ENCODE measurements at regions not wholly inside any gene's neighbourhood (a gene's known extent, or its start where the extent isn't known, plus 50 kb on each side); places are given as distances from the start of the nearest gene placed in this dataset.

DNA sequence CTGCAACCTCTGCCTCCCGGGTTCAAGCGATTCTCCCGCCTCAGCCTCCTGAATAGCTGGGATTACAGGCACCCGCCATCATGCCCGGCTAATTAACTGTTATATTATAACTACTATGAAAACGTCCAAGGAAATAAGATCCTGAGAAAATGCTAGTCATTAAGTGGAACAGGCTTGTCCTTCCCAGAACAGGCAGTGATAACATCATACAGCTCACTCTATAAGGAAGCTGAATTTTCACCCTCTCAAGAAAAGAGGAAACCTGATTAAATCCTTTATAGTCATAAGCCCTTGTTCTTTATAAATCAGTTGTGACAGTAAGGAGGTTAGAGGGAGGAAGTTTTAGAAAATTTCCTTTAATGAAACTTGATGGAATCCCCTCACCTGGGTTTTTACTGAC, 163.9 kb upstream of the CLINT1 start:
- Histone ChIP-seq H3K9me3 (ENCODE audit: control insufficient read depth in 1 of 2, insufficient read depth in 1 of 2, low read length in 2 of 2) (no peaks in the 10 kb centered on the region), H3K4me1 (ENCODE audit: insufficient read depth, low read length) (no peaks in the 10 kb centered on the region), H3K4me3 (ENCODE audit: low read length) (no peak overlapping the region), H3K27ac (ENCODE audit: low read depth in 1 of 2, low read length in 2 of 2) (no peak overlapping the region), H3K27me3 (ENCODE audit: control insufficient read depth in 1 of 2, insufficient read depth in 2 of 2, low read length in 2 of 2) (peaks cover 0 to 3% of the 10 kb centered on the region in 2 experiments), H3K36me3 (ENCODE audit: insufficient read depth, low read length) (no peaks in the 10 kb centered on the region)
- POLR2A ChIA-PET: no interaction called here
- Mint-ChIP-seq H3K27ac (no peak overlapping the region), H3K4me1 (ENCODE audit: low read depth) (no peaks in the 10 kb centered on the region), H3K4me3 (no peak overlapping the region), H3K36me3 (ENCODE audit: low read depth) (no peaks in the 10 kb centered on the region), H3K27me3 (peaks cover 16% of the 10 kb centered on the region), H3K9me3 (no peaks in the 10 kb centered on the region)
- ATAC-seq (ENCODE audit: poor library complexity): no peak
- CTCF ChIA-PET: no interaction called here
- intact Hi-C loops (cut with DNase I, micrococcal nuclease): no loop called here
- no peak for TF ChIP-seq CTCF (IDR thresholded peaks at IDR 0.05)
- no peak for DNase-seq

DNA sequence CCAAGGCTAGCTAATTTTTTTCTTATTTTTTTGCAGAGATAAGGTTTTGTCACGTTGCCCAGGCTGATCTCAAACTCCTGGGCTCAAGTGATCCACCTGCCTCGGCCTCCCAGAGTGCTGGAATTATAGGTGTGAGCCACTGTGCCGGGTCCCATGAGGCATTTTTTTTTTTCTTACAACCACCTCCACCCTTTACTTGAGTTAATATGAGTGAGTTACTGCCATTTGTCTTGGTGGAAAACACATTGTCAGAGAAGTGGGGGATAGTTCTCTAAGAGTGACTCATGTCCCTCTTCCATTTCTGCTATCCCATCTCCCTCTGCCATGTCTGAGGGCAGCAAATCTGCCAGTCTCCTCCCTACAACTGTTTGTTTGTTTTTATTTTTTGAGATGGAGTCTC, 163.4 kb upstream of the CLINT1 start:
- Mint-ChIP-seq H3K36me3 (ENCODE audit: low read depth) (no peaks in the 10 kb centered on the region), H3K9me3 (no peaks in the 10 kb centered on the region), H3K27me3 (peaks cover 16% of the 10 kb centered on the region), H3K4me1 (ENCODE audit: low read depth) (no peaks in the 10 kb centered on the region), H3K4me3 (no peak overlapping the region), H3K27ac (no peak overlapping the region)
- no peaks in the 10 kb centered on the region for H3K9me3 ChIP-seq (ENCODE audit: control insufficient read depth in 1 of 2, insufficient read depth in 1 of 2, low read length in 2 of 2)
- no peak for ATAC-seq (ENCODE audit: poor library complexity)
- no peak for DNase-seq
- H3K4me3 ChIP-seq (ENCODE audit: low read length): no peak overlapping the region
- POLR2A ChIA-PET: no interaction called here
- H3K27ac ChIP-seq (ENCODE audit: low read depth in 1 of 2, low read length in 2 of 2): no peak overlapping the region
- no peak for TF ChIP-seq CTCF (IDR thresholded peaks at IDR 0.05)
- no peaks in the 10 kb centered on the region for H3K36me3 ChIP-seq (ENCODE audit: insufficient read depth, low read length)
- H3K27me3 ChIP-seq (ENCODE audit: control insufficient read depth in 1 of 2, insufficient read depth in 2 of 2, low read length in 2 of 2): peaks cover 0 to 3% of the 10 kb centered on the region in 2 experiments
- intact Hi-C loops (cut with DNase I, micrococcal nuclease): no loop called here
- no peaks in the 10 kb centered on the region for H3K4me1 ChIP-seq (ENCODE audit: insufficient read depth, low read length)
- CTCF ChIA-PET: no interaction called here

GRCh38 chr5:158020555-158021418, 161.8 kb upstream of the CLINT1 start:
- no peak overlapping the region for H3K4me3 ChIP-seq (ENCODE audit: low read length)
- H3K36me3 ChIP-seq (ENCODE audit: insufficient read depth, low read length): no peaks in the 10 kb centered on the region
- no peaks in the 10 kb centered on the region for H3K9me3 ChIP-seq (ENCODE audit: control insufficient read depth in 1 of 2, insufficient read depth in 1 of 2, low read length in 2 of 2)
- ChIA-PET POLR2A (no interaction called here), CTCF (interaction anchor here (1.3 kb wide), 1 partner anchor 11 kb away, joined by 4 read pairs; no protein-coding TSS in a partner anchor)
- Mint-ChIP-seq H3K4me1 (ENCODE audit: low read depth) (no peaks in the 10 kb centered on the region), H3K27me3 (peaks cover 16% of the 10 kb centered on the region), H3K27ac (no peak overlapping the region), H3K9me3 (no peaks in the 10 kb centered on the region), H3K4me3 (no peak overlapping the region), H3K36me3 (ENCODE audit: low read depth) (no peaks in the 10 kb centered on the region)
- TF ChIP-seq CTCF (IDR thresholded peaks at IDR 0.05): no peak
- H3K4me1 ChIP-seq (ENCODE audit: insufficient read depth, low read length): no peaks in the 10 kb centered on the region
- no peak overlapping the region for H3K27ac ChIP-seq (ENCODE audit: low read depth in 1 of 2, low read length in 2 of 2)
- ATAC-seq (ENCODE audit: poor library complexity) (no peak), DNase-seq (no peak)
- intact Hi-C loops (cut with DNase I, micrococcal nuclease): no loop called here
- H3K27me3 ChIP-seq (ENCODE audit: control insufficient read depth in 1 of 2, insufficient read depth in 2 of 2, low read length in 2 of 2): peaks cover 0 to 3% of the 10 kb centered on the region in 2 experiments

Measured in CD4-positive, alpha-beta T cell (primary cell).